Uterus (tissue), 3 donors: ENCODE measurements at regions not wholly inside any gene's neighbourhood (a gene's known extent, or its start where the extent isn't known, plus 50 kb on each side); places are given as distances from the start of the nearest gene placed in this dataset.

Experiments used
- DNase-seq, 2 donors: peaks; one replicate each; pipeline ENCODE4 v3.0.0-alpha.2; 2019 to 2020
- H3K27ac ChIP-seq, 2 donors: fragments of 200-600 bp; sonication (generic); 1 replicate in 1 of 2; 2 replicates in 1 of 2; pipeline ENCODE4 v1.5.1; 2016 to 2018
- H3K27me3 ChIP-seq, 2 donors: fragments of 200-600 bp; sonication (generic); one replicate each; pipeline ENCODE4 v1.5.1; 2018 to 2019; ENCODE audit warnings: control low read depth in 1 of 2
- H3K36me3 ChIP-seq, 2 donors: fragments of 200-600 bp; sonication (generic); one replicate each; pipeline ENCODE4 v1.5.1; 2019; ENCODE audit warnings: control low read depth in 1 of 2
- H3K4me1 ChIP-seq, 2 donors: fragments of 200-600 bp; sonication (generic); one replicate each; pipeline ENCODE4 v1.5.1; 2018 to 2019; ENCODE audit warnings: control low read depth in 1 of 2
- H3K4me3 ChIP-seq, 2 donors: fragments of 200-600 bp; sonication (generic); 1 replicate in 1 of 2; 2 replicates in 1 of 2; pipeline ENCODE4 v1.5.1; 2018 to 2019; ENCODE audit warnings: mild to moderate bottlenecking in 1 of 2
- H3K9me3 ChIP-seq, 2 donors: fragments of 200-600 bp; sonication (generic); one replicate each; pipeline ENCODE4 v1.5.1; 2019; ENCODE audit warnings: control low read depth in 1 of 2
- CTCF ChIP-seq, 4 experiments: fragments of 200-600 bp in 2 of 4; fragments of 450-650 bp in 2 of 4; sonication (generic) in 2 of 4; IDR thresholded peaks; one replicate each; pipeline ENCODE4 v1.5.1; 2016 to 2019; ENCODE audit warnings: antibody characterized with exemption in 4 of 4, mild to moderate bottlenecking in 2 of 4, moderate library complexity in 1 of 4
- POLR2A ChIP-seq, 2 donors: fragments of 450-650 bp; IDR thresholded peaks; one replicate each; pipeline ENCODE4 v1.6.1; 2016; ENCODE audit warnings: antibody characterized with exemption in 2 of 2, mild to moderate bottlenecking in 1 of 2, moderate library complexity in 1 of 2
- intact Hi-C: fragments of 100-400 bp; cut with DNase I; formaldehyde crosslinking; loops from one replicate; pipeline ENCODE4 v1.15.1; 2023; ENCODE audit warnings: low total_unique reads
- donor health status: DM: yes; HTN: yes; CAD: no.

- Histone ChIP-seq H3K27me3 (no peaks in the 10 kb centered on the region), H3K9me3 (no peaks in the 10 kb centered on the region), H3K36me3 (no peaks in the 10 kb centered on the region), H3K27ac (no peak overlapping the region), H3K4me3 (no peak overlapping the region), H3K4me1 (no peaks in the 10 kb centered on the region)
- DNase-seq, result no peak
- intact Hi-C loops, result no loop called here
- no peak for TF ChIP-seq CTCF (IDR thresholded peaks at IDR 0.05)
- no peak for TF ChIP-seq POLR2A (IDR thresholded peaks at IDR 0.05)
Measured at GRCh38 chr5:68709239-68709638, 384.6 kb upstream of the SLC30A5 start.

GRCh38 chr5:68710514-68710913, 383.3 kb upstream of the SLC30A5 start:
- no peak overlapping the region for H3K4me3 ChIP-seq
- H3K27me3 ChIP-seq, result no peaks in the 10 kb centered on the region
- intact Hi-C loops, result no loop called here
- H3K9me3 ChIP-seq, result no peaks in the 10 kb centered on the region
- TF ChIP-seq POLR2A (IDR thresholded peaks at IDR 0.05) (no peak), CTCF (IDR thresholded peaks at IDR 0.05) (no peak)
- H3K36me3 ChIP-seq, result no peaks in the 10 kb centered on the region
- no peak overlapping the region for H3K27ac ChIP-seq
- DNase-seq, result no peak
- H3K4me1 ChIP-seq, result no peaks in the 10 kb centered on the region

GRCh38 chr5:68711293-68712200, 382.3 kb upstream of the SLC30A5 start:
- H3K4me3 ChIP-seq, result no peak overlapping the region
- H3K9me3 ChIP-seq, result no peaks in the 10 kb centered on the region
- no peaks in the 10 kb centered on the region for H3K4me1 ChIP-seq
- no peak overlapping the region for H3K27ac ChIP-seq
- no peaks in the 10 kb centered on the region for H3K27me3 ChIP-seq
- TF ChIP-seq POLR2A (IDR thresholded peaks at IDR 0.05) (no peak), CTCF (IDR thresholded peaks at IDR 0.05) (no peak)
- no peak for DNase-seq
- intact Hi-C loops, result no loop called here
- H3K36me3 ChIP-seq, result no peaks in the 10 kb centered on the region

- no peaks in the 10 kb centered on the region for H3K27me3 ChIP-seq
- no peak overlapping the region for H3K27ac ChIP-seq
- DNase-seq, result no peak
- no peak overlapping the region for H3K4me3 ChIP-seq
- no peaks in the 10 kb centered on the region for H3K36me3 ChIP-seq
- TF ChIP-seq POLR2A (IDR thresholded peaks at IDR 0.05), result no peak
- TF ChIP-seq CTCF (IDR thresholded peaks at IDR 0.05), result no peak
- intact Hi-C loops, result no loop called here
- H3K4me1 ChIP-seq, result no peaks in the 10 kb centered on the region
- no peaks in the 10 kb centered on the region for H3K9me3 ChIP-seq
Measured at GRCh38 chr5:68714810-68715209, 379.0 kb upstream of the SLC30A5 start.

- no peak for DNase-seq
- intact Hi-C loops, result no loop called here
- no peak overlapping the region for H3K4me3 ChIP-seq
- no peak overlapping the region for H3K27ac ChIP-seq
- TF ChIP-seq POLR2A (IDR thresholded peaks at IDR 0.05) (no peak), CTCF (IDR thresholded peaks at IDR 0.05) (no peak)
- H3K4me1 ChIP-seq, result no peaks in the 10 kb centered on the region
- no peaks in the 10 kb centered on the region for H3K9me3 ChIP-seq
- no peaks in the 10 kb centered on the region for H3K36me3 ChIP-seq
- H3K27me3 ChIP-seq, result no peaks in the 10 kb centered on the region
Measured at GRCh38 chr5:68720884-68721610, 372.8 kb upstream of the SLC30A5 start.
